Hematopoietic multipotent progenitor cell (in vitro differentiated cells): ENCODE measurements at regions not wholly inside any gene's neighbourhood (a gene's known extent, or its start where the extent isn't known, plus 50 kb on each side); places are given as distances from the start of the nearest gene placed in this dataset.
"Not testable (repeated sequence)": the region's sequence is repeated elsewhere in the genome, so short reads cannot be mapped to it uniquely, and the experiment has no call there.

ENCODE experiments used
- DNase-seq, 3 donors: peaks; one replicate each; pipeline ENCODE4 v3.0.0-alpha.2; 2011 to 2015; ENCODE audit warnings: low read depth in 2 of 3, low spot score in 2 of 3

DNA sequence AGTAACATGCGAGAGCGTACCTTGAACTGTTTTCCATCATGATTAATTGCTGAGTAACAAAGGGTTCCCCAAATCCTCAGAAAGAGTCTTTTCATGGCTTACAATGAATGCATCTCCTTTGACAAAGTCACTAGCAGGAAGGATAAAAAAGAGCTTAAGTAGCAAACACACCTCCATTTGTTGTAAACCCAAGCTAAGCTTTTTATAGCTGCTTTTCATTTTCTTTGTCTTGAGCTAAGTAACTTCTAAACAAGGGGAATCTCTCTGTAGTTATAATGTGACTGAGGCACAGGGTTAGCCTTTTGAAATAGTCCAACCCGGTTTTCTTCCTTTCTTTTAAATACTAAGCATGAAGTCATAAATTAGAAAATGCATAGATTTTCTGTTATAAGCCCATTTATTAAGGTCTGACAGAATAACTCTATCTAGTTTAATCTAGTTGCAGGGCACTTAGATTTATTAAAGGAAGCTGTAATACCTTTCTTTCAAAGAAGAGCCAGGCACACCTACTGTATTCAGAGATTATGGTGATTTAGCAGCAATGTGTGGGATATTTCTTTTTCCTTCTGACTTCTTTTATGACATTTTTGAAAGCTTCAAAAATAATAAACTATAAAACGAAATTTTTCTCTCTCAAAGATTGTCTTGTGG lies 226.9 kb upstream of the SMIM31 start:
- DNase-seq: no peak

GRCh38 chr4:164529058-164529457 lies 224.9 kb upstream of the SMIM31 start:
- DNase-seq: no peak

- DNase-seq: no peak
Measured at GRCh38 chr4:164529486-164529885, 224.4 kb upstream of the SMIM31 start.

DNA sequence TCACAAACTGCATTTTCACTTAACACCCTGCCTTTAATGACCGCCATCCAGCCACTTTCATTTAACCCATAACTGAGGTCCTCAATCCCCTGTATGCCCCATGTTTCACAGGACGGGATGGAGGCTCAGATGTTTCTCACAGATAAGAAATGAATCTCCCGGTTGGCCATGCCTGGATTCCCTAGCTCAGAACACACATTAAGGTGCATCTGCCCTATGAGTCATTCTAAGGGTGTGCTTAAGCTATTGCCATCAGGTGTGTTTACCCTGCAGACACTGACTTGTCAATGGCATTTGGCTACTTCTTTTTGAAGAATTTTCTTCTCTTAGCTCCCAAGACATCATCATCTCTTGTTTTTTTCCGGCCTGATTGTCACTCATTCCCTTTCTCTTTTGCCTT lies 222.6 kb upstream of the SMIM31 start:
- DNase-seq: no peak

- DNase-seq: no peak
Measured at GRCh38 chr4:164536814-164537213, 217.1 kb upstream of the SMIM31 start.

DNA sequence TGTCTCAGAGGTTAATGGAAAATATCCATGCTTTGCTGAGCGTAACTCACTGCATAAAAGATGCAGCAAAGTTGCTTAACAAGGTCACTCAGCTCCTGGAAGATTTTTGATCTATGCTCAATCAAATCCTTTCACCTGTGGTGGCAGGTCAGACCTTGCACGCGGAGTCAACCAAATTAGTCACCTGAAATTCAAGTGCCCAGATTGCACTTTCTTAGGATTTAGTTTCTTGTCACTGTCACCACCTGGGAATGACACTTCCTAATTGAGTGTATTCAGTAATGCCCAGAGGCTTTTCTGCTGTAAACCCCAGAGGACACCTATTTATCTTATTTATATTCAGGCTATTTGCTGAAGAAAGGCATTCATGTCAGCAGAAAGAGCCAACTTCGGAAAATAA lies 215.8 kb upstream of the SMIM31 start:
- DNase-seq: no peak

DNA sequence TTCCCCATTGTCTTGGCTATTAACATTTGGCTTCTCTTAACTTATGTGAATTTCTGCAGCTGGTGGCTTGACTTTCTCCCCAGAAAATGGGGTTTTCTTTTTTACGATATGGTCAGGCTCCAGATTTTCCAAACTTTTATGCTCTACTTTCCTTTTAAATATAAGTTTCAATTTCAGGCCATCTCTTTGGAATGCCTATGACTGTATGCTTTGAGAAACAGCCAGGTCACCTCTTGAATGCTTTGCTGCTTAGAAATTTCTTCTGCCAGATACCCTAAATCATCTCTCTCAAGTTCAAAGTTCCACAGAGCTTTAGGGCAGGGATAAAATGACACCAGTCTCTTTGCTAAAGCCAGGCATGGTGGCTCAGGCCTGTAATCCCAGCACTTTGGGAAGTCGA lies 212.9 kb upstream of the SMIM31 start:
- no peak for DNase-seq

GRCh38 chr4:164542431-164542830 lies 211.5 kb upstream of the SMIM31 start:
- DNase-seq: no peak

GRCh38 chr4:164550989-164551712 lies 202.8 kb upstream of the SMIM31 start:
- DNase-seq: no peak

DNA sequence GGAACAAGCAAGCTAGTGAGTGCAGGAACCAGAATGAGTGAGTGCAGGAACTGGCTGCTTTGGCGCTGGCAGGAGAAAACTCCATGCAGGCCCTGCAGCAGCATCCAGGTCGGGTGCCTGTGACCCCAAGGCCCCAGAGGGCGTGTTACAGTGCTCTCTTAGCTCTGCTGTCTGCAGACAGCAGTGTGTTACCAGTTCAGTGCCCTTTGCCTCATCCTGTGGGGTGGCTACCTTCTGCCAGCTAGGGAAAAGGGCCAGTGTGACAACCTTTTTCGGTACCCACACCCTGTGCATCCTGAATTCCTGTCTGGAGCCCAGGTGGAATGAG lies 202.3 kb upstream of the SMIM31 start:
- no peak for DNase-seq

GRCh38 chr4:164571593-164572390 lies 182.1 kb upstream of the SMIM31 start:
- DNase-seq: no peak

DNA sequence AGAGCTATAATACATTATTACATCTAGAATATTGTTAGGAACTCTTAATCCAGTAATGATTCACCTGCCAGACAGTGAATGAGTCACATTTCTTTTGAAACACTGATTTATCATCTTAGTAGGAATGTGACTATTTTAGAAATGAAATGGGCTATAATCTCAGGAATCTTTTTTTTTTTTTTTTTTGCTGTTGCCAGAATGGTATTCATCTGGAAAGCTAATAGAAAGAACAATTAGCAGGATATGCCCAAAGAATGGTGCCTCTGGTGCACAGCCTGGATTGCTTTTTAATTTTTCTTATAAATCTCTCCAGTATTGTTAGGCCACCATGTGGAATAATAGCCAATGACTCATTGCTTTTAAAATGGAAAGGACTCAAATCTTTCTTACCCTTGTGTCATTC lies 181.1 kb upstream of the SMIM31 start:
- DNase-seq: no peak

GRCh38 chr4:164575861-164576260 lies 178.1 kb upstream of the SMIM31 start:
- DNase-seq: no peak

GRCh38 chr4:164579270-164579942 lies 174.5 kb upstream of the SMIM31 start:
- no peak for DNase-seq

GRCh38 chr4:164591666-164592065 lies 162.3 kb upstream of the SMIM31 start:
- no peak for DNase-seq

- no peak for DNase-seq
Measured at GRCh38 chr4:164595751-164596150, 158.2 kb upstream of the SMIM31 start.

- no peak for DNase-seq
Measured at GRCh38 chr4:164596318-164596878, 157.5 kb upstream of the SMIM31 start.

DNA sequence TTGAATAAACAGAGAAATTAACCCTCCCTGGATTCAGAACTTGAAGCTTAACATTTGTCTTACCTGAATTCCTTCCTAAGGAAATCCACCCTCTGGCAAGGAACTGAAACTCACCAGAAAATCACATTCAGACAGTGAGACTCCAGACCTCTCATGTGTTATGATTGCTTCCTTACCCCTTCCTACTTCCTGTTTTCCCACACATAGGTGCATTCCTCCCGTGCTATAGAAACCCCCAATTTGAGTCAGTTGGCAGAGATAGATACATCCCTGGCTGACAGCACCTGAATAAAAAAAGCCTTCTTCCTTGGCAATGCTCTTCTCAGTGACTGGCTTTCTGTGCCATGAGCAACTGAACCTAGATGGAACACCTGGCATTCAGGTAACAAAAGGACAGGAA lies 157.0 kb upstream of the SMIM31 start:
- DNase-seq: no peak

GRCh38 chr4:164601653-164602052 lies 152.3 kb upstream of the SMIM31 start:
- no peak for DNase-seq

- not testable (repeated sequence) for DNase-seq
Measured at GRCh38 chr4:164605791-164606190, 148.1 kb upstream of the SMIM31 start.

- no peak for DNase-seq
Measured at GRCh38 chr4:164606478-164606877, 147.5 kb upstream of the SMIM31 start.
